Thyroid gland (tissue), 4 donors: ENCODE measurements at regions not wholly inside any gene's neighbourhood (a gene's known extent, or its start where the extent isn't known, plus 50 kb on each side); places are given as distances from the start of the nearest gene placed in this dataset.

ENCODE experiments used
- DNase-seq, 2 donors: peaks; one replicate each; pipeline ENCODE4 v3.0.0-alpha.2; 2019
- H3K27ac ChIP-seq, 3 donors: fragments of 200-600 bp; sonication (generic); 1 replicate in 2 of 3; 2 replicates in 1 of 3; pipeline ENCODE4 v1.5.1; 2016 to 2019; ENCODE audit warnings: mild to moderate bottlenecking in 1 of 3, moderate library complexity in 1 of 3
- H3K27me3 ChIP-seq: fragments of 200-600 bp; sonication (generic); one replicate; pipeline ENCODE4 v1.5.1; 2019
- H3K36me3 ChIP-seq, 2 donors: fragments of 200-600 bp; sonication (generic); one replicate each; pipeline ENCODE4 v1.5.1; 2016 to 2019
- H3K4me1 ChIP-seq, 2 donors: fragments of 200-600 bp; sonication (generic); one replicate each; pipeline ENCODE4 v1.5.1; 2017 to 2019
- H3K4me3 ChIP-seq, 3 donors: fragments of 200-600 bp; sonication (generic); replicated peaks in 1 of 3; 1 replicate in 2 of 3; 2 replicates in 1 of 3; pipeline ENCODE4 v1.5.1; 2016; ENCODE audit warnings: mild to moderate bottlenecking in 1 of 3
- H3K9me3 ChIP-seq: fragments of 200-600 bp; sonication (generic); one replicate; pipeline ENCODE4 v1.5.1; 2017
- POLR2A ChIP-seq, 2 donors: fragments of 450-650 bp; IDR thresholded peaks; one replicate each; pipeline ENCODE4 v1.6.1; 2017; ENCODE audit warnings: antibody characterized with exemption in 2 of 2, mild to moderate bottlenecking in 2 of 2, moderate library complexity in 1 of 2
- WGBS, 2 donors: methylation state at CpG; one replicate each; pipeline ENCODE4 v1.1.5; 2017; 5-methylcytosine and 5-hydroxymethylcytosine counted together
- intact Hi-C: fragments of 100-400 bp; cut with DNase I; formaldehyde crosslinking; loops from one replicate; pipeline ENCODE4 v1.15.1; 2023
- TF ChIP-seq, protein P1 (sequence below), 6 experiments: fragments of 200-600 bp in 3 of 6; fragments of 450-650 bp in 3 of 6; sonication (generic) in 3 of 6; IDR thresholded peaks; one replicate each; pipeline ENCODE4 v1.5.1; 2016 to 2019; ENCODE audit warnings: antibody characterized with exemption in 6 of 6, mild to moderate bottlenecking in 2 of 6, inconsistent platforms in 1 of 6, moderate library complexity in 1 of 6

DNA sequence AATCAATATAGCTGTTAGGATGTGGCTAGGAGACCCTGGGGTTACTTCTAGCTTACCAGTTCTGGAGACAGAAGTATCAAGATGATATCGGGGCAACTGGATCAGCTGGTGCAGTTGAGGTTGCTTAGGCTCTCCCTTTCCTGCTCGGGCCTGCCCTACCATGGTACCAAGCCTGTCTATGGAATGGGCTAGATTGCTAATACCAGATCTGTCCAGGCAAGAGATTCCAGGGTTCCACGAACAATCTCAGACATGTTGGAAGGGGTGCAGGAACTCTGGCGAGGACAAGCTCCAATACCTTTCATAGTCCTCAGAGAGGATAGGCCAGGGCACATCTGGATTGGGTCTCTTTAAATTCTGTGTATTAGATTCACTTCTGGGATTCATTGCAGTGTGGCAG, 53.8 kb downstream of the ADM start:
- no peak for DNase-seq
- Histone ChIP-seq H3K4me3 (no peak overlapping the region), H3K36me3 (no peaks in the 10 kb centered on the region), H3K4me1 (no peaks in the 10 kb centered on the region), H3K9me3 (no peaks in the 10 kb centered on the region), H3K27me3 (no peaks in the 10 kb centered on the region), H3K27ac (no peak overlapping the region)
- TF ChIP-seq, protein P1, sequence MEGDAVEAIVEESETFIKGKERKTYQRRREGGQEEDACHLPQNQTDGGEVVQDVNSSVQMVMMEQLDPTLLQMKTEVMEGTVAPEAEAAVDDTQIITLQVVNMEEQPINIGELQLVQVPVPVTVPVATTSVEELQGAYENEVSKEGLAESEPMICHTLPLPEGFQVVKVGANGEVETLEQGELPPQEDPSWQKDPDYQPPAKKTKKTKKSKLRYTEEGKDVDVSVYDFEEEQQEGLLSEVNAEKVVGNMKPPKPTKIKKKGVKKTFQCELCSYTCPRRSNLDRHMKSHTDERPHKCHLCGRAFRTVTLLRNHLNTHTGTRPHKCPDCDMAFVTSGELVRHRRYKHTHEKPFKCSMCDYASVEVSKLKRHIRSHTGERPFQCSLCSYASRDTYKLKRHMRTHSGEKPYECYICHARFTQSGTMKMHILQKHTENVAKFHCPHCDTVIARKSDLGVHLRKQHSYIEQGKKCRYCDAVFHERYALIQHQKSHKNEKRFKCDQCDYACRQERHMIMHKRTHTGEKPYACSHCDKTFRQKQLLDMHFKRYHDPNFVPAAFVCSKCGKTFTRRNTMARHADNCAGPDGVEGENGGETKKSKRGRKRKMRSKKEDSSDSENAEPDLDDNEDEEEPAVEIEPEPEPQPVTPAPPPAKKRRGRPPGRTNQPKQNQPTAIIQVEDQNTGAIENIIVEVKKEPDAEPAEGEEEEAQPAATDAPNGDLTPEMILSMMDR (IDR thresholded peaks at IDR 0.05): no peak
- no peak for TF ChIP-seq POLR2A (IDR thresholded peaks at IDR 0.05)
- 94 to 97% methylated on average over 4 of the region's 4 CpGs for WGBS, 2 donors
- intact Hi-C loops: no loop called here

GRCh38 chr11:10359171-10359570, 54.3 kb downstream of the ADM start:
- WGBS, 2 donors: 90% methylated on average over 1 of the region's 1 CpG
- H3K4me3 ChIP-seq: no peak overlapping the region
- TF ChIP-seq POLR2A (IDR thresholded peaks at IDR 0.05): no peak
- TF ChIP-seq, protein P1 (IDR thresholded peaks at IDR 0.05): no peak

DNA sequence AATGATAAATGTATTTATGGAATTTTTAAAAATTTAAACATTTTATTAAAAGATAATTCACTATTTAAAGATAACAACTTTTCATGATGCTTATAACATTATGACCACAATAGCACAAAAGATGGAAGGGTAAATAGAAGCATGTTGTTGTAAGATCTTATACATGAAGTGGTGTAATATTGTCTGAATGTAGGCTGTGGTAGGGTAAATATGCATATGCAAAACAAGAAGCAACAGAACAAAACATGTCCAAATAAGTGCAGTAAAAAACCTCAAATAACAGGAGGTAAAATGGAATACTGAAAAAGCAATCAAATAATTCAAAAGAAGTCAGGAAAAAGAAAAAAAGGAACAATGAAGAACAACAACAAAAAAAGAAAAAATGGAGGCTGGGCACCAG, 56.0 kb downstream of the ADM start:
- no peak overlapping the region for H3K4me3 ChIP-seq
- no peaks in the 10 kb centered on the region for H3K36me3 ChIP-seq
- no peak overlapping the region for H3K27ac ChIP-seq
- no peaks in the 10 kb centered on the region for H3K9me3 ChIP-seq
- no peak for DNase-seq
- no peaks in the 10 kb centered on the region for H3K4me1 ChIP-seq
- no peak for TF ChIP-seq POLR2A (IDR thresholded peaks at IDR 0.05)
- TF ChIP-seq, protein P1 (IDR thresholded peaks at IDR 0.05): no peak
- H3K27me3 ChIP-seq: no peaks in the 10 kb centered on the region
- intact Hi-C loops: no loop called here

More at GRCh38 chr11:10359171-10359570, 54.3 kb downstream of the ADM start:
- Histone ChIP-seq H3K36me3 (no peaks in the 10 kb centered on the region), H3K9me3 (no peaks in the 10 kb centered on the region), H3K27me3 (no peaks in the 10 kb centered on the region), H3K27ac (no peak overlapping the region), H3K4me1 (no peaks in the 10 kb centered on the region)
- DNase-seq: no peak
- intact Hi-C loops: no loop called here

- no peak overlapping the region for H3K27ac ChIP-seq
- no peak for DNase-seq
- intact Hi-C loops: no loop called here
- H3K9me3 ChIP-seq: no peaks in the 10 kb centered on the region
- no peak for TF ChIP-seq POLR2A (IDR thresholded peaks at IDR 0.05)
- TF ChIP-seq, protein P1 (IDR thresholded peaks at IDR 0.05): no peak
- H3K36me3 ChIP-seq: no peaks in the 10 kb centered on the region
- H3K27me3 ChIP-seq: no peaks in the 10 kb centered on the region
- no peak overlapping the region for H3K4me3 ChIP-seq
- peaks cover 0 to 3% of the 10 kb centered on the region in 2 donors for H3K4me1 ChIP-seq
- WGBS, 2 donors: 89 to 92% methylated on average over 5 of the region's 5 CpGs
These were observed 60.2 kb downstream of the ADM start for GRCh38 chr11:10365045-10365444.

GRCh38 chr11:10366568-10367331, 61.9 kb downstream of the ADM start:
- peaks cover 0 to 3% of the 10 kb centered on the region in 2 donors for H3K4me1 ChIP-seq
- no peaks in the 10 kb centered on the region for H3K9me3 ChIP-seq
- H3K27me3 ChIP-seq: no peaks in the 10 kb centered on the region
- no peaks in the 10 kb centered on the region for H3K36me3 ChIP-seq
- H3K4me3 ChIP-seq: no peak overlapping the region
- DNase-seq: peak; percentile 70 to 76
- intact Hi-C loops: no loop called here
- WGBS, 2 donors: 37 to 45% methylated on average over 8 of the region's 8 CpGs
- no peak overlapping the region for H3K27ac ChIP-seq
- no peak for TF ChIP-seq POLR2A (IDR thresholded peaks at IDR 0.05)
- TF ChIP-seq, protein P1 (IDR thresholded peaks at IDR 0.05): peak; percentile 58 to 84 (median 76)
